HepG2 (cell line): ENCODE measurements at regions not wholly inside any gene's neighbourhood (a gene's known extent, or its start where the extent isn't known, plus 50 kb on each side); places are given as distances from the start of the nearest gene placed in this dataset.
"Not testable (repeated sequence)": the region's sequence is repeated elsewhere in the genome, so short reads cannot be mapped to it uniquely, and the experiment has no call there.

Source experiments
- CTCF ChIP-seq: sonication (generic); formaldehyde crosslinking; IDR thresholded peaks from 2 replicates; pipeline ENCODE4 v1.5.0; 2020; ENCODE audit warnings: mild to moderate bottlenecking, missing genetic modification reagents, moderate library complexity
- FIP1L1 ChIP-seq: fragments of 200-400 bp; formaldehyde crosslinking; IDR thresholded peaks from 2 replicates; pipeline ENCODE4 v1.6.1; 2018; ENCODE audit warnings: low read depth, mild to moderate bottlenecking, low read length, moderate library complexity, borderline replicate concordance; ENCODE audit not compliant: insufficient read depth
- GABPA ChIP-seq, 2 experiments: IDR thresholded peaks; 2 replicates each; pipeline ENCODE4 v1.6.1; 2011 to 2016; ENCODE audit warnings: low read depth in 2 of 2, low read length in 1 of 2, missing biosample characterization in 1 of 2, missing genetic modification characterization in 1 of 2
- HMG20B ChIP-seq: conservative IDR thresholded peaks from 2 replicates; pipeline ENCODE4 v1.6.1; 2016; ENCODE audit warnings: missing genetic modification reagents, missing compliant biosample characterization
- SIN3A ChIP-seq: IDR thresholded peaks from 2 replicates; pipeline ENCODE4 v1.6.1; 2011; ENCODE audit warnings: low read depth, mild to moderate bottlenecking, control low read depth, low read length, borderline replicate concordance
- SP1 ChIP-seq, 2 experiments: fragments of 450-650 bp in 1 of 2; sonication (generic) in 1 of 2; formaldehyde crosslinking in 1 of 2; IDR thresholded peaks; 2 replicates each; pipeline versions ENCODE4 v1.4.0 to v1.6.1; 2016 to 2020; ENCODE audit warnings: missing genetic modification reagents in 1 of 2
- TAF1 ChIP-seq: sonication (generic); formaldehyde crosslinking; IDR thresholded peaks from 2 replicates; pipeline ENCODE4 v1.4.0; 2020; ENCODE audit warnings: missing genetic modification reagents
- ZNF280B ChIP-seq: sonication (generic); formaldehyde crosslinking; IDR thresholded peaks from 2 replicates; pipeline ENCODE4 v1.5.0; 2020; ENCODE audit warnings: missing genetic modification reagents, mild to moderate bottlenecking, borderline replicate concordance
- ZNF513 ChIP-seq: sonication (generic); formaldehyde crosslinking; conservative IDR thresholded peaks from 2 replicates; pipeline ENCODE4 v1.5.0; 2020; ENCODE audit warnings: missing genetic modification reagents

GRCh38 chr9:40910995-40911394 lies 217.5 kb downstream of the FOXD4L6 start:
- not testable (repeated sequence) for TF ChIP-seq TAF1; GABPA (IDR thresholded peaks at IDR 0.05; ENCODE audit: low read depth, low read length); GABPA (CRISPR knock-in tag; IDR thresholded peaks at IDR 0.05; ENCODE audit: low read depth); SP1 (IDR thresholded peaks at IDR 0.05); SP1 (CRISPR knock-in tag; IDR thresholded peaks at IDR 0.05); ZNF513 (CRISPR knock-in tag); FIP1L1; SIN3A; CTCF; ZNF280B (CRISPR knock-in tag); HMG20B (CRISPR knock-in tag)
